ENCODE measurements at regions not wholly inside any gene's neighbourhood (a gene's known extent, or its start where the extent isn't known, plus 50 kb on each side); places are given as distances from the start of the nearest gene placed in this dataset.

DNA sequence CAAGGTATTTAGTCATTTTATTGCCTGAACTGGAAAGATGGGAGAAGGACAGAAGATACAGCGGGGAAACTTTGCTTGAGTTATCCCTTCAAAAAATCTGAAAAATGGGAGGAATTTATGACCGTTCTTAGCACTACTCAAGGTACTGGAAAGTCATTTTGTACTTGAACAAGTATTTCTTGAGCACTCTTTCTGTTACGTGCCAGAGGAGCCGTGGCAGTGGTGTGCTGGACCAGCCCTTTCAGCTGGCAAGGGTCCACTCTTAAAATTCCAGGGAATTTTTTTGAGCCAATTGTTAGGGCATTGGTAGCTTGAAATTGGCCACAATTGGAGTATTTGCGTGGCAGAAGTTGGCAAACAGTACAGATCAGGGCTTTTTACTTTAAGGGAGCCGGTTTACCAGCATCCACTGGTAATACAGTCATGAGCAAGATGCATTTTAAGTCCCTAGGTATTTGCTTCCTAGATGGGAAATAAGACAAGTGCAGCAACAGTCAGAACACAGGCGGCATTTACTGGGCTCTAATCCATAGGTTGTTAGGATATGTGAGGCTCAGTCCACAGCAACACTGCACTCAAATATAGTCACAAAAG is 145.9 kb upstream of the ST8SIA2 start:
- no peak for TF ChIP-seq BRD4 (CRISPR knock-in tag; IDR thresholded peaks at IDR 0.05)
- TF ChIP-seq SMC3 (IDR thresholded peaks at IDR 0.05; ENCODE audit: low read length), result no peak
- no peak for TF ChIP-seq EZH2 (conservative IDR thresholded peaks at IDR 0.05; ENCODE audit: low read depth, low read length)
- TF ChIP-seq, protein P1, sequence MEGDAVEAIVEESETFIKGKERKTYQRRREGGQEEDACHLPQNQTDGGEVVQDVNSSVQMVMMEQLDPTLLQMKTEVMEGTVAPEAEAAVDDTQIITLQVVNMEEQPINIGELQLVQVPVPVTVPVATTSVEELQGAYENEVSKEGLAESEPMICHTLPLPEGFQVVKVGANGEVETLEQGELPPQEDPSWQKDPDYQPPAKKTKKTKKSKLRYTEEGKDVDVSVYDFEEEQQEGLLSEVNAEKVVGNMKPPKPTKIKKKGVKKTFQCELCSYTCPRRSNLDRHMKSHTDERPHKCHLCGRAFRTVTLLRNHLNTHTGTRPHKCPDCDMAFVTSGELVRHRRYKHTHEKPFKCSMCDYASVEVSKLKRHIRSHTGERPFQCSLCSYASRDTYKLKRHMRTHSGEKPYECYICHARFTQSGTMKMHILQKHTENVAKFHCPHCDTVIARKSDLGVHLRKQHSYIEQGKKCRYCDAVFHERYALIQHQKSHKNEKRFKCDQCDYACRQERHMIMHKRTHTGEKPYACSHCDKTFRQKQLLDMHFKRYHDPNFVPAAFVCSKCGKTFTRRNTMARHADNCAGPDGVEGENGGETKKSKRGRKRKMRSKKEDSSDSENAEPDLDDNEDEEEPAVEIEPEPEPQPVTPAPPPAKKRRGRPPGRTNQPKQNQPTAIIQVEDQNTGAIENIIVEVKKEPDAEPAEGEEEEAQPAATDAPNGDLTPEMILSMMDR (CRISPR knock-in tag; IDR thresholded peaks at IDR 0.05), result no peak
- TF ChIP-seq, protein P2, sequence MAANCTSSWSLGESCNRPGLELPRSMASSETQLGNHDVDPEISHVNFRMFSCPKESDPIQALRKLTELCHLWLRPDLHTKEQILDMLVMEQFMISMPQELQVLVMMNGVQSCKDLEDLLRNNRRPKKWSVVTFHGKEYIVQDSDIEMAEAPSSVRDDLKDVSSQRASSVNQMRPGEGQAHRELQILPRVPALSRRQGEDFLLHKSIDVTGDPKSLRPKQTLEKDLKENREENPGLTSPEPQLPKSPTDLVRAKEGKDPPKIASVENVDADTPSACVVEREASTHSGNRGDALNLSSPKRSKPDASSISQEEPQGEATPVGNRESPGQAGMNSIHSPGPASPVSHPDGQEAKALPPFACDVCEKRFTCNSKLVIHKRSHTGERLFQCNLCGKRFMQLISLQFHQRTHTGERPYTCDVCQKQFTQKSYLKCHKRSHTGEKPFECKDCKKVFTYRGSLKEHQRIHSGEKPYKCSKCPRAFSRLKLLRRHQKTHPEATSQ (CRISPR knock-in tag; IDR thresholded peaks at IDR 0.05; ENCODE audit: borderline replicate concordance), result no peak
- no peak for TF ChIP-seq PRDM15 (CRISPR knock-in tag; IDR thresholded peaks at IDR 0.05)
- TF ChIP-seq ZNF350 (CRISPR knock-in tag; IDR thresholded peaks at IDR 0.05; ENCODE audit: borderline replicate concordance, low read depth), result no peak
- no peak for TF ChIP-seq EP300 (IDR thresholded peaks at IDR 0.05; ENCODE audit: low read depth in 2 of 2, low read length in 2 of 2)
- TF ChIP-seq EP300 (CRISPR knock-in tag; IDR thresholded peaks at IDR 0.05; ENCODE audit: borderline replicate concordance), result no peak

All from HepG2 (cell line).